ENCODE measurements at regions not wholly inside any gene's neighbourhood (a gene's known extent, or its start where the extent isn't known, plus 50 kb on each side); places are given as distances from the start of the nearest gene placed in this dataset.

GRCh38 chr6:41448256-41448655 lies 97.9 kb upstream of the FOXP4 start:
- Mint-ChIP-seq H3K9me3 (no peaks in the 10 kb centered on the region), H3K4me3 (no peak overlapping the region), H3K36me3 (ENCODE audit: insufficient read depth) (no peaks in the 10 kb centered on the region), H3K27ac (no peak overlapping the region), H3K4me1 (ENCODE audit: low read depth in 2 of 2) (peaks cover 7 to 12% of the 10 kb centered on the region in 2 donors), H3K27me3 (peaks cover 22 to 30% of the 10 kb centered on the region in 2 donors)
- no peak for ATAC-seq (replicated peaks)
- DNase-seq, result no peak

DNA sequence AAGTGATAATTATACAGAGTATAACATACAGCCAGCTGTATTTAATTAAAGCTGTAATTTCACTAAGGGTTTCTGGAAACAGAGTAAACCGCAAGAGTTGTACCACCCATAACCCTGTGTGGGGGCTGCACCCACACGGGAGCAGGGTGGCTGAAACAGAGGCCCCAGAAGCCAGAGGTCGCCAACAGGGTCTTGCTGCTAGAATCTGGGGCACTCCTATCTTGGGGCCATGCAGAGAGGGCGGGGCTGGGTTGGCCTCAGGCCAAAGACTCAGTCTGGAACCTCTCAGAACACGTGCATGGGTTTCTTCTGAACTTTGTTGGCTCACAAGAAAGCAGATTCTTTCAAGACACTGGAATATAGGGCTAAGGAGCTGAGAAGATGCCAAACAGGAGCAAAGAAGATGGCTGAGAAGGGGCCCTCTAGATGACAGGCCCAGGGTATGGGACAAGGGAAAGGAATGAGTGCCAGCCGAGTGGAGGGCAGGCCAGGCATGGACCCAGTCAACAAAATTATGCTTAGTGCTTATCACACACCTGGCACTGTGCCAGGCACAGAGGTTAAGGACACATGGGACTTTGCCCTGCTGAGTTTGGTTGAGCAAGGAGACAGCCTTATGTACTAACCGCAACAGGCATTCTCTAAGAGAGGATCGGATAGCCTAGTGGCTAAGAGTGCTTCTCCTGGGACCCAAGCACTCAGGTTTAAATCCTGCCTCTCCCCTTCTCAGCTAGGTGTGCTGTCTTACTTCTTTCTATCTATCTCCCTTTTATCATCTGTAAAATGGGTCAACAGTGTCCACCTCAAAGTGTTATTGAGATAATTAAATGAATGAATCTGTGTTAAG lies 96.6 kb upstream of the FOXP4 start:
- ATAC-seq (replicated peaks), result peak; percentile 58
- Mint-ChIP-seq H3K4me1 (ENCODE audit: low read depth in 2 of 2) (peaks cover under 1 to 5% of the 10 kb centered on the region in 2 donors), H3K27ac (peak overlapping the region in 1 of 2 donors; percentile 18), H3K36me3 (ENCODE audit: insufficient read depth) (no peaks in the 10 kb centered on the region), H3K9me3 (no peaks in the 10 kb centered on the region), H3K4me3 (no peak overlapping the region), H3K27me3 (peaks cover 8 to 19% of the 10 kb centered on the region in 2 donors)
- DNase-seq, result no peak

DNA sequence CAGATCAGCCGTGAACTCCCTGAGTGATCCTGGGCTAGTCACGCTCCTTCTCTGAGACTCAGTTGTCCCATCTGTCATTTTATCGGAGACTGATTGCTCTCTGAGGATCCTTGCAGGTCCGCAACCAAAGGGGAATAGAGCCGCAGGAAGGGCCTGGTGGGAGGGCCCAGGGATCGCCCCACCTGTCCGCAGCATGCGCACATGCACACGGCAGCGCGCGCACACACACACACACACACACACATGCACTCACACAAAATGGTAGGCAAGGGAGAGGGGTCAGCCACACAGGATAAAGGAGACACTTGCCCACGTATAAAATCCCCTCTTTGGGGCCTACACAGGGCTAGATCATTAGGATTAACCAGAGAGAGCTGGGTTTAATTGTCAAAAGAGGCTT lies 95.6 kb upstream of the FOXP4 start:
- peaks cover 0 to 9% of the 10 kb centered on the region in 2 donors for H3K27me3 Mint-ChIP-seq
- no peak overlapping the region for H3K27ac Mint-ChIP-seq
- peaks cover 0 to 5% of the 10 kb centered on the region in 2 donors for H3K4me1 Mint-ChIP-seq (ENCODE audit: low read depth in 2 of 2)
- H3K9me3 Mint-ChIP-seq, result no peaks in the 10 kb centered on the region
- ATAC-seq (replicated peaks), result no peak
- no peak overlapping the region for H3K4me3 Mint-ChIP-seq
- H3K36me3 Mint-ChIP-seq (ENCODE audit: insufficient read depth), result no peaks in the 10 kb centered on the region
- DNase-seq, result no peak

- Mint-ChIP-seq H3K27ac (no peak overlapping the region), H3K4me3 (no peak overlapping the region), H3K4me1 (ENCODE audit: low read depth in 2 of 2) (peaks cover 0 to 5% of the 10 kb centered on the region in 2 donors), H3K27me3 (peaks cover 2 to 8% of the 10 kb centered on the region in 2 donors), H3K9me3 (no peaks in the 10 kb centered on the region), H3K36me3 (ENCODE audit: insufficient read depth) (no peaks in the 10 kb centered on the region)
- DNase-seq (no peak), ATAC-seq (replicated peaks) (no peak)
Observed at GRCh38 chr6:41451039-41451438, 95.1 kb upstream of the FOXP4 start.

DNA sequence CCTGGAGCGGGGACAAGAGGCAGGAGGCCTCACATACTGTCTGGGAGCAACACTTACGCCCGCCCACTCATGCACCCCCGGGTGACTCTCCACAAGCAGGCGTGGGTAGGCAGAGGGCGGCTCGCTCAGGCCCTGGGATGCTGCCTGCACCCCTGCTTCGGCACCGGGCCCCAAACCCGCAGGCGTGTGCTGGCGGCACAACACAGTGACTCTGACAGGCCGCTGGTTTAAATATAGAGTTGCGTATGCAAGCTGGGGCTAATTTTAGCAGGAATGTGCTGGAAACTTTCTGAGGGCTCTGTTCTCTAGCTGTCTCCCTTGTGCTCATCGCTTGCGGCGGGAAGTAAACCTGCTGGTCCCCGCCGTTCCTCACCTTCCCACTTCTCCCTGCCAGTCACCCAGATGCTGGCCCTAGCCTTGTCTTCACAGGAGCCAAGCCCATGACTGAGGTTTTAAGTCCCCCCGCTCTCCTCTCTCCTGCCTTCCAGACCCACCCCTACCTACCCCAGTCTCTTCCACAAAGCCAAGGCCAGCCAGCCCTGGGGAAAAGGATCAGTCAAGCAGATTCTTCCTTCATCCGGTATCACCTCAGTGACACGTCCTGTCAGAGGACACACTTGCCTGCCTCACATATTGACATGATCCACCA lies 94.5 kb upstream of the FOXP4 start:
- no peak overlapping the region for H3K4me3 Mint-ChIP-seq
- H3K27me3 Mint-ChIP-seq, result peaks cover 8% of the 10 kb centered on the region in 2 donors
- no peak for ATAC-seq (replicated peaks)
- no peak for DNase-seq
- H3K9me3 Mint-ChIP-seq, result no peaks in the 10 kb centered on the region
- H3K27ac Mint-ChIP-seq, result no peak overlapping the region
- H3K36me3 Mint-ChIP-seq (ENCODE audit: insufficient read depth), result peaks cover 4% of the 10 kb centered on the region
- H3K4me1 Mint-ChIP-seq (ENCODE audit: low read depth in 2 of 2), result peaks cover 0 to 5% of the 10 kb centered on the region in 2 donors

- H3K9me3 Mint-ChIP-seq, result no peaks in the 10 kb centered on the region
- ATAC-seq (replicated peaks), result no peak
- no peak overlapping the region for H3K27ac Mint-ChIP-seq
- peaks cover 1 to 8% of the 10 kb centered on the region in 2 donors for H3K27me3 Mint-ChIP-seq
- no peak for DNase-seq
- H3K4me1 Mint-ChIP-seq (ENCODE audit: low read depth in 2 of 2), result peaks cover 0 to 5% of the 10 kb centered on the region in 2 donors
- peaks cover 4% of the 10 kb centered on the region for H3K36me3 Mint-ChIP-seq (ENCODE audit: insufficient read depth)
- no peak overlapping the region for H3K4me3 Mint-ChIP-seq
Observed at GRCh38 chr6:41452763-41453162, 93.4 kb upstream of the FOXP4 start.

DNA sequence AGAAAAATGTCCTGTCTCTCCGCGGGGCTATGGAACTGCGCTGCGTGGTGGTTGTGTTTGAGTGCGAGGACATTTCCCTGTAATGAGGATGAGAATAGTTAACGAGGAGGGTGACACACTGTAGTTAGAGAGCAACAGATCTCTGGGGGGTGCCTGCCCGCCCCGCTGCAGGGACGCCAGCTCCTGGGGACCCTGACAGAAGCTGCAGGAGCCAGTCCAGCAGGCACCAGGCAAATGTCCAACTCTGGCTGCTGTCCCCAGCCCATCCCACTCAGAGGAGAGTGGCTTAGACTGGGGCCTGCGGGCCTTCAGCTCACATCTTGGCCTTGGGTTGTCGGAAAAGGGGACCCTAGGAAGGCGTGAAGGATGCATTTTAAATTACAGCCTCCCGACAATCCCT lies 92.9 kb upstream of the FOXP4 start:
- H3K27me3 Mint-ChIP-seq, result peaks cover 3 to 13% of the 10 kb centered on the region in 2 donors
- peaks cover 4% of the 10 kb centered on the region for H3K36me3 Mint-ChIP-seq (ENCODE audit: insufficient read depth)
- H3K4me1 Mint-ChIP-seq (ENCODE audit: low read depth in 2 of 2), result peaks cover 0 to 5% of the 10 kb centered on the region in 2 donors
- no peak overlapping the region for H3K4me3 Mint-ChIP-seq
- no peaks in the 10 kb centered on the region for H3K9me3 Mint-ChIP-seq
- DNase-seq, result no peak
- ATAC-seq (replicated peaks), result no peak
- no peak overlapping the region for H3K27ac Mint-ChIP-seq

GRCh38 chr6:41454189-41454789 lies 91.9 kb upstream of the FOXP4 start:
- H3K27me3 Mint-ChIP-seq, result peaks cover 9 to 18% of the 10 kb centered on the region in 2 donors
- H3K4me1 Mint-ChIP-seq (ENCODE audit: low read depth in 2 of 2), result peaks cover 0 to 5% of the 10 kb centered on the region in 2 donors
- H3K4me3 Mint-ChIP-seq, result no peak overlapping the region
- ATAC-seq (replicated peaks), result no peak
- no peaks in the 10 kb centered on the region for H3K9me3 Mint-ChIP-seq
- H3K27ac Mint-ChIP-seq, result no peak overlapping the region
- no peak for DNase-seq
- H3K36me3 Mint-ChIP-seq (ENCODE audit: insufficient read depth), result peaks cover 4% of the 10 kb centered on the region

GRCh38 chr6:41455410-41455809 lies 90.8 kb upstream of the FOXP4 start:
- DNase-seq, result no peak
- Mint-ChIP-seq H3K36me3 (ENCODE audit: insufficient read depth) (peaks cover 4% of the 10 kb centered on the region), H3K27ac (no peak overlapping the region)

GRCh38 chr6:41455818-41456217 lies 90.4 kb upstream of the FOXP4 start:
- H3K4me3 Mint-ChIP-seq, result no peak overlapping the region
- H3K27me3 Mint-ChIP-seq, result peaks cover 18% of the 10 kb centered on the region in 2 donors
- H3K4me1 Mint-ChIP-seq (ENCODE audit: low read depth in 2 of 2), result peaks cover 0 to 2% of the 10 kb centered on the region in 2 donors
- H3K27ac Mint-ChIP-seq, result no peak overlapping the region
- DNase-seq (no peak), ATAC-seq (replicated peaks) (no peak)
- H3K9me3 Mint-ChIP-seq, result no peaks in the 10 kb centered on the region
- peaks cover 4% of the 10 kb centered on the region for H3K36me3 Mint-ChIP-seq (ENCODE audit: insufficient read depth)

More at GRCh38 chr6:41455410-41455809, 90.8 kb upstream of the FOXP4 start:
- H3K4me1 Mint-ChIP-seq (ENCODE audit: low read depth in 2 of 2), result peaks cover 0 to 2% of the 10 kb centered on the region in 2 donors
- no peak overlapping the region for H3K4me3 Mint-ChIP-seq
- H3K27me3 Mint-ChIP-seq, result peaks cover 17 to 18% of the 10 kb centered on the region in 2 donors
- H3K9me3 Mint-ChIP-seq, result no peaks in the 10 kb centered on the region
- ATAC-seq (replicated peaks), result no peak

- H3K4me1 Mint-ChIP-seq (ENCODE audit: low read depth in 2 of 2), result no peaks in the 10 kb centered on the region
- peaks cover 25 to 31% of the 10 kb centered on the region in 2 donors for H3K27me3 Mint-ChIP-seq
- no peak overlapping the region for H3K4me3 Mint-ChIP-seq
- ATAC-seq (replicated peaks), result no peak
- no peak for DNase-seq
- H3K27ac Mint-ChIP-seq, result no peak overlapping the region
- H3K9me3 Mint-ChIP-seq, result no peaks in the 10 kb centered on the region
- peaks cover 4% of the 10 kb centered on the region for H3K36me3 Mint-ChIP-seq (ENCODE audit: insufficient read depth)
Observed at GRCh38 chr6:41457303-41457670, 88.9 kb upstream of the FOXP4 start.

- H3K9me3 Mint-ChIP-seq, result no peaks in the 10 kb centered on the region
- no peak overlapping the region for H3K27ac Mint-ChIP-seq
- peaks cover 4% of the 10 kb centered on the region for H3K36me3 Mint-ChIP-seq (ENCODE audit: insufficient read depth)
- H3K27me3 Mint-ChIP-seq, result peaks cover 45 to 49% of the 10 kb centered on the region in 2 donors
- DNase-seq, result no peak
- peaks cover 4% of the 10 kb centered on the region in 2 donors for H3K4me1 Mint-ChIP-seq (ENCODE audit: low read depth in 2 of 2)
- no peak for ATAC-seq (replicated peaks)
- H3K4me3 Mint-ChIP-seq, result no peak overlapping the region
Observed at GRCh38 chr6:41459738-41460137, 86.4 kb upstream of the FOXP4 start.

DNA sequence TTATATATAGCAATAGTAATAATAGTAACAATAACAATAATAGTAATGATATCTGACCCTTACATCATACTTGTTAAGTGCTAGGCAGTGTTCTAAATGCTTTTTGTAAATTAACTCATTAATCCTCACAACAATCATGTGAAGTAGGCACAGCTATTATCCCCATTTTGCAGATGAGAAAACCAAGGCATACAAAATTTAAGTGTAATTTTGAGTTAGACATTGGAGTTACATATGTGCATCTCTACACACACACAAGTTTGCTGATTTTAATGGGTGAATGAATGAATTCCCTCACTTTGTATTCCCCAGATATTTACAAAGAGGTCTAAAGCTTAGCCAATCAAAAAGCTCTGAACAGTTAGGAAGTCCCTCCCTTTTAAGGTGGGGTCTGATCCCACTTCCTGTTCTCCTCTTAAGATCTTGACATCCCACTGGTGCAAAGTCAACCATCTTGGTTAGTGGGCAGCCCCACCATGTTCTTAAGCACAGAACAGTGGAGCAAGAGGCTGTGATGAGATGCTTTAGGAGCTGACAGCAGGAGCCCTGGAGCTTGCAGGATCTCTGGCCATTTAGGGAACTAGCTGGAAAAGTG lies 85.3 kb upstream of the FOXP4 start:
- DNase-seq (no peak), ATAC-seq (replicated peaks) (no peak)
- H3K27me3 Mint-ChIP-seq, result peaks cover 54 to 58% of the 10 kb centered on the region in 2 donors
- H3K27ac Mint-ChIP-seq, result no peak overlapping the region
- peaks cover 4% of the 10 kb centered on the region for H3K36me3 Mint-ChIP-seq (ENCODE audit: insufficient read depth)
- no peaks in the 10 kb centered on the region for H3K9me3 Mint-ChIP-seq
- peaks cover 4% of the 10 kb centered on the region in 2 donors for H3K4me1 Mint-ChIP-seq (ENCODE audit: low read depth in 2 of 2)
- no peak overlapping the region for H3K4me3 Mint-ChIP-seq
